Panc1 (cell line): ENCODE measurements at regions not wholly inside any gene's neighbourhood (a gene's known extent, or its start where the extent isn't known, plus 50 kb on each side); places are given as distances from the start of the nearest gene placed in this dataset.

Source experiments
- ATAC-seq: fragments of 200-7000 bp; cut with Tn5 transposase; 2 replicates; pipeline ENCODE4 v1.9.1; 2020; ENCODE audit warnings: mild to moderate bottlenecking, moderate library complexity
- BruUV-seq: library from RNA; stranded (reverse); fragments of 400-500 nt; replicated peaks from 2 replicates; lab custom pipeline; 2021; lab: Mats Ljungman, UMichigan
- CTCF ChIA-PET: fragments of 300-600 bp; sonication (Branson Sonifier 250); formaldehyde crosslinking; loops from one replicate; lab custom pipeline; 2022; ENCODE audit warnings: antibody characterized with exemption; lab: Charles Lee
- POLR2A ChIA-PET: fragments of 300-600 bp; sonication (Branson Sonifier 250); formaldehyde crosslinking; loops from one replicate; lab custom pipeline; 2022; ENCODE audit warnings: antibody characterized with exemption; lab: Charles Lee
- DNase-seq: peaks from one replicate; pipeline ENCODE4 v3.0.0-alpha.2; 2010; ENCODE audit warnings: low read depth, low spot score
- H3K27ac ChIP-seq: 2 replicates; pipeline ENCODE4 v1.5.1; 2011; ENCODE audit warnings: mild to moderate bottlenecking, low read length, inconsistent platforms
- H3K27me3 ChIP-seq: fragments of 200-500 bp; sonication (Bioruptor generic); 2 replicates; pipeline ENCODE4 v1.6.0; 2014; ENCODE audit warnings: low read length, inconsistent platforms; ENCODE audit not compliant: control insufficient read depth, insufficient read depth
- H3K36me3 ChIP-seq: fragments of 200-500 bp; sonication (Bioruptor generic); 2 replicates; pipeline ENCODE4 v1.5.1; 2014; ENCODE audit warnings: inconsistent platforms, mild to moderate bottlenecking, low read length, moderate library complexity; ENCODE audit not compliant: control insufficient read depth, insufficient read depth
- H3K4me1 ChIP-seq: 2 replicates; pipeline ENCODE4 v1.5.1; 2011; ENCODE audit warnings: inconsistent platforms, mild to moderate bottlenecking, low read length, moderate library complexity; ENCODE audit not compliant: control insufficient read depth, insufficient read depth
- H3K4me3 ChIP-seq, 2 experiments: 2 replicates each; pipeline ENCODE4 v1.5.1; 2011 to 2012; ENCODE audit warnings: low read depth in 2 of 2, low read length in 2 of 2, mild to moderate bottlenecking in 2 of 2, inconsistent platforms in 1 of 2, moderate library complexity in 1 of 2
- H3K9me3 ChIP-seq: fragments of 200-500 bp; sonication (Bioruptor generic); 2 replicates; pipeline ENCODE4 v1.5.1; 2014; ENCODE audit warnings: low read depth, mild to moderate bottlenecking, inconsistent platforms, low read length, moderate library complexity; ENCODE audit not compliant: control insufficient read depth, insufficient read depth
- CTCF ChIP-seq: fragments of 450-650 bp; IDR thresholded peaks from 2 replicates; pipeline ENCODE4 v1.5.1; 2017; ENCODE audit warnings: mild to moderate bottlenecking
- POLR2AphosphoS5 ChIP-seq: IDR thresholded peaks from 2 replicates; pipeline ENCODE4 v1.6.1; 2012; ENCODE audit warnings: mild to moderate bottlenecking, low read depth, low read length, moderate library complexity
- REST ChIP-seq, 2 experiments: IDR thresholded peaks; 2 replicates each; pipeline ENCODE4 v1.6.1; 2011 to 2012; ENCODE audit warnings: low read depth in 2 of 2, control low read depth in 1 of 2, low read length in 1 of 2, mild to moderate bottlenecking in 1 of 2, moderate library complexity in 1 of 2; ENCODE audit not compliant: insufficient read depth in 1 of 2
- SIN3A ChIP-seq: IDR thresholded peaks from 2 replicates; pipeline ENCODE4 v1.6.1; 2012; ENCODE audit warnings: low read depth, mild to moderate bottlenecking, low read length, moderate library complexity, borderline replicate concordance; ENCODE audit not compliant: insufficient read depth
- TCF7L2 ChIP-seq: IDR thresholded peaks from 2 replicates; pipeline ENCODE4 v1.6.1; 2011; ENCODE audit warnings: mild to moderate bottlenecking, low read depth, low read length, inconsistent platforms
- in situ Hi-C: cut with HindIII; loops from 2 replicates; pipeline ENCODE4 v1.10.0; 2016; ENCODE audit warnings: low sequenced_read_pairs, low pct_unique_long_range_greater_than_20kb
- intact Hi-C: fragments of 100-400 bp; cut with micrococcal nuclease; formaldehyde crosslinking; loops from one replicate; pipeline ENCODE4 v1.10.0; 2022; ENCODE audit not compliant: unreplicated experiment

- Histone ChIP-seq H3K27me3 (no peaks in the 10 kb centered on the region), H3K4me1 (no peaks in the 10 kb centered on the region; the same call in 1 of the 2 replicates), H3K27ac (no peak overlapping the region), H3K9me3 (no peaks in the 10 kb centered on the region), H3K36me3 (no peaks in the 10 kb centered on the region), H3K4me3 (no peak overlapping the region)
- intact Hi-C loops (no loop called here), in situ Hi-C loops (no loop called here)
- TF ChIP-seq CTCF: no peak
- no peak for TF ChIP-seq REST (IDR thresholded peaks at IDR 0.05; ENCODE audit: insufficient read depth in 1 of 2, low read depth in 2 of 2, low read length in 1 of 2)
- no peak for TF ChIP-seq TCF7L2
- no peak for TF ChIP-seq POLR2AphosphoS5
- TF ChIP-seq SIN3A: no peak
- ChIA-PET CTCF (no interaction called here), POLR2A (no interaction called here)
- ATAC-seq (no peak), DNase-seq (no peak)
- BruUV-seq: no TSS peak
Observed at GRCh38 chr2:120828829-120829632, 93.4 kb downstream of the GLI2 start.

- H3K4me1 ChIP-seq: no peaks in the 10 kb centered on the region; the same call in 1 of the 2 replicates
- CTCF ChIA-PET: no interaction called here
- TF ChIP-seq POLR2AphosphoS5 (no peak), TCF7L2 (no peak), CTCF (no peak), REST (IDR thresholded peaks at IDR 0.05; ENCODE audit: insufficient read depth in 1 of 2, low read depth in 2 of 2, low read length in 1 of 2) (no peak), SIN3A (no peak)
- no peaks in the 10 kb centered on the region for H3K27me3 ChIP-seq
- no TSS peak for BruUV-seq
- no peak for ATAC-seq
- in situ Hi-C loops: no loop called here
- H3K27ac ChIP-seq: no peak overlapping the region
- no peaks in the 10 kb centered on the region for H3K36me3 ChIP-seq
- DNase-seq: no peak
- POLR2A ChIA-PET: interaction anchor here (0.5 kb wide), 1 partner anchor 99 kb away, joined by 4 read pairs; no protein-coding TSS in a partner anchor
- no peaks in the 10 kb centered on the region for H3K9me3 ChIP-seq
- intact Hi-C loops: no loop called here
- H3K4me3 ChIP-seq: no peak overlapping the region
Observed at GRCh38 chr2:120829633-120830025, 94.0 kb downstream of the GLI2 start.
